Caco-2 (cell line): ENCODE measurements at regions not wholly inside any gene's neighbourhood (a gene's known extent, or its start where the extent isn't known, plus 50 kb on each side); places are given as distances from the start of the nearest gene placed in this dataset.

Experiments
- BruUV-seq: library from RNA; stranded (reverse); fragments of 400-500 nt; replicated peaks from 2 replicates; lab custom pipeline; 2021; lab: Mats Ljungman, UMichigan
- CTCF ChIA-PET: fragments of 300-600 bp; sonication (Branson Sonifier 250); formaldehyde crosslinking; loops from one replicate; lab custom pipeline; 2022; ENCODE audit warnings: antibody characterized with exemption; lab: Charles Lee
- POLR2A ChIA-PET: fragments of 300-600 bp; sonication (Branson Sonifier 250); formaldehyde crosslinking; loops from one replicate; lab custom pipeline; 2022; ENCODE audit warnings: antibody characterized with exemption; lab: Charles Lee
- DNase-seq, 2 experiments: peaks; one replicate each; pipeline versions ENCODE4 v3.0.0 to v3.0.0-alpha.2; 2020 to 2022
- H3K27me3 ChIP-seq: replicated peaks from 2 replicates; pipeline ENCODE4 v1.6.0; 2011; ENCODE audit warnings: low read length; ENCODE audit not compliant: control insufficient read depth, insufficient read depth
- H3K36me3 ChIP-seq: 2 replicates; pipeline ENCODE4 v1.5.1; 2011; ENCODE audit warnings: low read length; ENCODE audit not compliant: control insufficient read depth, insufficient read depth
- H3K4me1 ChIP-seq: fragments of 250-450 bp; sonication (Bioruptor Pico); 2 replicates; pipeline ENCODE4 v1.5.1; 2020; ENCODE audit warnings: mild to moderate bottlenecking
- H3K4me3 ChIP-seq: 2 replicates; pipeline ENCODE4 v1.5.1; 2011; ENCODE audit warnings: low read depth, mild to moderate bottlenecking, control low read depth, low read length
- H3K9me3 ChIP-seq: fragments of 250-450 bp; sonication (Bioruptor Pico); 2 replicates; pipeline ENCODE4 v1.5.1; 2020; ENCODE audit warnings: mild to moderate bottlenecking, moderate library complexity
- H3K27ac Mint-ChIP-seq: one replicate; pipeline ENCODE4 v1.8.0; 2022; ENCODE audit warnings: mixed read lengths; ENCODE audit not compliant: unreplicated experiment
- H3K27me3 Mint-ChIP-seq: one replicate; pipeline ENCODE4 v1.8.0; 2022; ENCODE audit warnings: mixed read lengths; ENCODE audit not compliant: insufficient read depth, unreplicated experiment
- H3K36me3 Mint-ChIP-seq: one replicate; pipeline ENCODE4 v1.8.0; 2022; ENCODE audit warnings: mild to moderate bottlenecking, mixed read lengths; ENCODE audit not compliant: insufficient read depth, unreplicated experiment
- H3K4me1 Mint-ChIP-seq: one replicate; pipeline ENCODE4 v1.8.0; 2022; ENCODE audit warnings: low read depth, mixed read lengths; ENCODE audit not compliant: unreplicated experiment
- H3K4me3 Mint-ChIP-seq: one replicate; pipeline ENCODE4 v1.8.0; 2022; ENCODE audit warnings: mild to moderate bottlenecking, moderate library complexity, mixed read lengths; ENCODE audit not compliant: unreplicated experiment
- H3K9me3 Mint-ChIP-seq: one replicate; pipeline ENCODE4 v1.8.0; 2022; ENCODE audit warnings: mixed read lengths; ENCODE audit not compliant: unreplicated experiment
- intact Hi-C: fragments of 100-400 bp; cut with micrococcal nuclease; formaldehyde crosslinking; loops from one replicate; pipeline ENCODE4 v1.10.0; 2022; ENCODE audit not compliant: unreplicated experiment
- TF ChIP-seq, protein P1 (sequence below), 2 experiments: fragments of 200-600 bp in 1 of 2; IDR thresholded peaks; 1 replicate in 1 of 2; 2 replicates in 1 of 2; pipeline versions ENCODE4 v1.5.1 to v1.8.0; 2011 to 2022; ENCODE audit warnings: antibody characterized with exemption in 1 of 2, control low read depth in 1 of 2, inconsistent platforms in 1 of 2, low read depth in 1 of 2, low read length in 1 of 2, mild to moderate bottlenecking in 1 of 2, moderate library complexity in 1 of 2; ENCODE audit not compliant: insufficient read depth in 1 of 2, severe bottlenecking in 1 of 2, unreplicated experiment in 1 of 2

DNA sequence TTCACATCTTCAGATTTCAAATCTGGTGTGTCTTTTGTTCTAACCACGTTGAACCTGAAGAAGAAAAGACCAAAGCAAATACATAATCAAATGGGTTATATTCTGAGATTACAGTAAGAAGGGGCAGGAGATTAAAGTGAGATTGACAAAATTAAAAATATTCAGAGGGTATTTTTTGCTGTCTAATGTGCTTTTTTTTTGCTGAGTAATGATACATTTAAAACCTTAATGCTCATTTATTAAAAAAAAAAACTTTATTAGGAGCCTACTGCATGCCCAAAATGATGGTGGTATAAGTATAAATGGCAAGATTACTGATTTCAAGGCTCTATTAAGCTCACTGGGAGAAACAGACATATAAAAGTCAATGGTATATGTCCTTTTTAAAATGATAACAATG lies 459.4 kb downstream of the FGF9 start:
- Histone ChIP-seq H3K36me3 (no peaks in the 10 kb centered on the region), H3K27me3 (no peaks in the 10 kb centered on the region), H3K4me3 (no peak overlapping the region), H3K4me1 (peaks cover 16% of the 10 kb centered on the region), H3K9me3 (no peaks in the 10 kb centered on the region)
- no peak for DNase-seq
- ChIA-PET POLR2A (no interaction called here), CTCF (no interaction called here)
- intact Hi-C loops, result no loop called here
- no TSS peak for BruUV-seq
- Mint-ChIP-seq H3K9me3 (peaks cover 10% of the 10 kb centered on the region), H3K27ac (no peak overlapping the region), H3K4me1 (peaks cover 26% of the 10 kb centered on the region), H3K36me3 (no peaks in the 10 kb centered on the region), H3K27me3 (no peaks in the 10 kb centered on the region), H3K4me3 (no peak overlapping the region)
- TF ChIP-seq, protein P1, sequence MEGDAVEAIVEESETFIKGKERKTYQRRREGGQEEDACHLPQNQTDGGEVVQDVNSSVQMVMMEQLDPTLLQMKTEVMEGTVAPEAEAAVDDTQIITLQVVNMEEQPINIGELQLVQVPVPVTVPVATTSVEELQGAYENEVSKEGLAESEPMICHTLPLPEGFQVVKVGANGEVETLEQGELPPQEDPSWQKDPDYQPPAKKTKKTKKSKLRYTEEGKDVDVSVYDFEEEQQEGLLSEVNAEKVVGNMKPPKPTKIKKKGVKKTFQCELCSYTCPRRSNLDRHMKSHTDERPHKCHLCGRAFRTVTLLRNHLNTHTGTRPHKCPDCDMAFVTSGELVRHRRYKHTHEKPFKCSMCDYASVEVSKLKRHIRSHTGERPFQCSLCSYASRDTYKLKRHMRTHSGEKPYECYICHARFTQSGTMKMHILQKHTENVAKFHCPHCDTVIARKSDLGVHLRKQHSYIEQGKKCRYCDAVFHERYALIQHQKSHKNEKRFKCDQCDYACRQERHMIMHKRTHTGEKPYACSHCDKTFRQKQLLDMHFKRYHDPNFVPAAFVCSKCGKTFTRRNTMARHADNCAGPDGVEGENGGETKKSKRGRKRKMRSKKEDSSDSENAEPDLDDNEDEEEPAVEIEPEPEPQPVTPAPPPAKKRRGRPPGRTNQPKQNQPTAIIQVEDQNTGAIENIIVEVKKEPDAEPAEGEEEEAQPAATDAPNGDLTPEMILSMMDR (IDR thresholded peaks at IDR 0.05; ENCODE audit: insufficient read depth in 1 of 2, low read depth in 1 of 2, low read length in 1 of 2, severe bottlenecking in 1 of 2, unreplicated experiment in 1 of 2), result no peak

DNA sequence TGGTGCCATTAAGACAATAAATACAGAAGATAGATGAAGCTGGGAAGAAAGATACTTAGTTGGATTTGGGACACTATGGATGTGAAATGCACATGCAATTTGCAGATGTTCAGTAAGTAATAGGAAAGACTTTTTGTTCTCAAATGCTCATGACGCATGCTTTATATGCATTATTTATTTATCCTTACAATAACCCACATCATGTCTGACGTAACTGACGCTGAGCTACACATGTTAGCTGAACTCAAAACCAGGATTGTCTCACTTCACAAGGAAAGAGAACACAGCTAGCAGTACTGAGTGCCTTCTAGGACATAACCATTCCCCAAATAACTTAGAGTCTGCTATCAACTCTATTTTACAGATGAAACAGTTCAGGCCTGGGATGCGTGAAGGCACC lies 463.4 kb downstream of the FGF9 start:
- ChIA-PET POLR2A (no interaction called here), CTCF (no interaction called here)
- Histone ChIP-seq H3K36me3 (no peaks in the 10 kb centered on the region), H3K9me3 (no peaks in the 10 kb centered on the region), H3K27me3 (no peaks in the 10 kb centered on the region), H3K4me3 (no peak overlapping the region), H3K4me1 (peaks cover 34% of the 10 kb centered on the region)
- intact Hi-C loops, result no loop called here
- Mint-ChIP-seq H3K36me3 (no peaks in the 10 kb centered on the region), H3K4me1 (peaks cover 43% of the 10 kb centered on the region), H3K27me3 (no peaks in the 10 kb centered on the region), H3K4me3 (no peak overlapping the region), H3K27ac (peak overlapping the region; percentile 23), H3K9me3 (peaks cover 10% of the 10 kb centered on the region)
- TF ChIP-seq, protein P1 (IDR thresholded peaks at IDR 0.05; ENCODE audit: insufficient read depth in 1 of 2, low read depth in 1 of 2, low read length in 1 of 2, severe bottlenecking in 1 of 2, unreplicated experiment in 1 of 2), result no peak
- BruUV-seq, result no TSS peak
- DNase-seq, result no peak

GRCh38 chr13:22135446-22135845 lies 464.6 kb downstream of the FGF9 start:
- ChIA-PET CTCF (interaction anchor here (1.0 to 1.1 kb wide), 2 partner anchors 10 to 497 kb away, joined by 3 read pairs; no protein-coding TSS in a partner anchor), POLR2A (no interaction called here)
- Mint-ChIP-seq H3K27me3 (no peaks in the 10 kb centered on the region), H3K36me3 (no peaks in the 10 kb centered on the region), H3K4me3 (peak overlapping the region; percentile 20), H3K9me3 (peaks cover 10% of the 10 kb centered on the region), H3K4me1 (peaks cover 43% of the 10 kb centered on the region), H3K27ac (peak overlapping the region; percentile 10)
- Histone ChIP-seq H3K4me1 (peaks cover 34% of the 10 kb centered on the region), H3K9me3 (no peaks in the 10 kb centered on the region), H3K36me3 (no peaks in the 10 kb centered on the region), H3K27me3 (no peaks in the 10 kb centered on the region), H3K4me3 (no peak overlapping the region)
- peak; percentile 61 to 66 for DNase-seq
- TF ChIP-seq, protein P1 (IDR thresholded peaks at IDR 0.05; ENCODE audit: insufficient read depth in 1 of 2, low read depth in 1 of 2, low read length in 1 of 2, severe bottlenecking in 1 of 2, unreplicated experiment in 1 of 2), result no peak
- intact Hi-C loops, result loop anchor here (1.0 kb wide), 1 partner anchor 53 kb away; no protein-coding TSS in a partner anchor
- no TSS peak for BruUV-seq
